Endothelial cell of umbilical vein (primary cell): ENCODE measurements at regions not wholly inside any gene's neighbourhood (a gene's known extent, or its start where the extent isn't known, plus 50 kb on each side); places are given as distances from the start of the nearest gene placed in this dataset.

Experiments used
- BruUV-seq: library from RNA; stranded (reverse); fragments of 400-500 nt; replicated peaks from 2 replicates; lab custom pipeline; 2021; lab: Mats Ljungman, UMichigan
- CTCF ChIA-PET: fragments of 300-600, 350-600 bp; sonication (Branson Sonifier 250); formaldehyde crosslinking; loops from one replicate; lab custom pipeline; 2021; ENCODE audit warnings: antibody characterized with exemption, inconsistent platforms; lab: Charles Lee
- POLR2A ChIA-PET: fragments of 300-600, 350-600 bp; sonication (Branson Sonifier 250); formaldehyde crosslinking; loops from one replicate; lab custom pipeline; 2021; ENCODE audit warnings: antibody characterized with exemption, inconsistent platforms; lab: Charles Lee
- DNase-seq: peaks from one replicate; pipeline ENCODE4 v3.0.0-alpha.2; 2011; ENCODE audit warnings: low read depth, low spot score
- FAIRE-seq: peaks from 2 replicates; lab custom pipeline; 2011; peaks lifted over from hg19 to GRCh38; lab: Jason Lieb, UNC
- H2AFZ ChIP-seq: 2 replicates; pipeline ENCODE4 v1.6.0; 2012; ENCODE audit warnings: low read depth, low read length, control low read depth, inconsistent platforms
- H3K27ac ChIP-seq: 2 replicates; pipeline ENCODE4 v1.5.1; 2011; ENCODE audit warnings: low read depth, mild to moderate bottlenecking, control low read depth, low read length, moderate library complexity; ENCODE audit not compliant: insufficient read depth
- H3K27me3 ChIP-seq, 2 experiments: 2 replicates each; pipeline versions ENCODE4 v1.6.0 to v1.6.1; 2011; ENCODE audit warnings: low read length in 2 of 2, mixed read lengths in 1 of 2; ENCODE audit not compliant: control insufficient read depth in 2 of 2, insufficient read depth in 2 of 2
- H3K36me3 ChIP-seq, 2 experiments: 2 replicates in 1 of 2; 3 replicates in 1 of 2; pipeline ENCODE4 v1.5.1; 2011; ENCODE audit warnings: low read length in 2 of 2, mild to moderate bottlenecking in 1 of 2, moderate library complexity in 1 of 2; ENCODE audit not compliant: control insufficient read depth in 2 of 2, insufficient read depth in 2 of 2; ENCODE audit errors: extremely low read depth in 1 of 2
- H3K4me1 ChIP-seq: 3 replicates; pipeline ENCODE4 v1.5.1; 2011; ENCODE audit warnings: mild to moderate bottlenecking, low read length; ENCODE audit not compliant: control insufficient read depth, insufficient read depth; ENCODE audit errors: extremely low read depth
- H3K4me2 ChIP-seq: 2 replicates; pipeline ENCODE4 v1.6.1; 2011; ENCODE audit warnings: low read length, control low read depth, mixed read lengths; ENCODE audit not compliant: insufficient read depth
- H3K4me3 ChIP-seq, 3 experiments: fragments of 200-600 bp in 1 of 3; sonication (generic), shearing (Covaris generic) in 1 of 3; replicated peaks in 1 of 3; 2 replicates each; pipeline ENCODE4 v1.5.1; 2011 to 2016; ENCODE audit warnings: control low read depth in 3 of 3, low read length in 3 of 3, mild to moderate bottlenecking in 2 of 3, inconsistent platforms in 1 of 3, low read depth in 1 of 3, moderate library complexity in 1 of 3; ENCODE audit not compliant: insufficient read depth in 1 of 3
- H3K79me2 ChIP-seq: 2 replicates; pipeline ENCODE4 v1.6.0; 2012; ENCODE audit warnings: low read length, inconsistent platforms; ENCODE audit not compliant: control insufficient read depth, insufficient read depth
- H3K9ac ChIP-seq: replicated peaks from 2 replicates; pipeline ENCODE3; 2011; ENCODE audit warnings: low read length, control low read depth; ENCODE audit not compliant: insufficient read depth; ENCODE audit errors: extremely low read depth
- H3K9me1 ChIP-seq: replicated peaks from 3 replicates; pipeline ENCODE4 v1.6.0; 2011; ENCODE audit warnings: mild to moderate bottlenecking, low read length; ENCODE audit not compliant: control insufficient read depth, insufficient read depth; ENCODE audit errors: extremely low read depth
- H3K9me3 ChIP-seq: replicated peaks from 2 replicates; pipeline ENCODE4 v1.5.1; 2012; ENCODE audit warnings: low read length, inconsistent platforms; ENCODE audit not compliant: control insufficient read depth, insufficient read depth
- H4K20me1 ChIP-seq: replicated peaks from 2 replicates; pipeline ENCODE3; 2011; ENCODE audit warnings: mild to moderate bottlenecking, low read length; ENCODE audit not compliant: control insufficient read depth, insufficient read depth; ENCODE audit errors: extremely low read depth
- CTCF ChIP-seq, 2 donors: IDR thresholded peaks; 1 replicate in 1 of 2; 2 replicates in 1 of 2; pipeline ENCODE4 v1.5.1; 2011; ENCODE audit warnings: low read length in 2 of 2, mild to moderate bottlenecking in 2 of 2, moderate library complexity in 2 of 2, control low read depth in 1 of 2, inconsistent platforms in 1 of 2, low read depth in 1 of 2; ENCODE audit not compliant: insufficient read depth in 1 of 2; ENCODE audit errors: extremely low read depth in 1 of 2
- EZH2 ChIP-seq: IDR thresholded peaks from 2 replicates; pipeline ENCODE4 v1.6.1; 2012; ENCODE audit warnings: borderline replicate concordance, low read depth, mild to moderate bottlenecking, moderate library complexity, low read length, inconsistent platforms; ENCODE audit not compliant: severe bottlenecking
- FOS ChIP-seq: IDR thresholded peaks from 2 replicates; pipeline ENCODE4 v1.6.1; 2011; ENCODE audit warnings: mild to moderate bottlenecking, low read length, moderate library complexity, borderline replicate concordance; ENCODE audit not compliant: insufficient read depth
- GATA2 ChIP-seq: IDR thresholded peaks from 2 replicates; pipeline ENCODE4 v1.7.0; 2011; ENCODE audit warnings: low read depth, mild to moderate bottlenecking, moderate library complexity, mixed read lengths, low read length; ENCODE audit not compliant: insufficient read length, insufficient read depth
- JUN ChIP-seq: IDR thresholded peaks from 2 replicates; pipeline ENCODE4 v1.6.1; 2011; ENCODE audit warnings: borderline replicate concordance, low read depth; ENCODE audit not compliant: insufficient read length, insufficient read depth
- MAX ChIP-seq: IDR thresholded peaks from 2 replicates; pipeline ENCODE4 v1.6.1; 2011; ENCODE audit not compliant: insufficient read depth, insufficient read length
- MYC ChIP-seq: IDR thresholded peaks from one replicate; pipeline ENCODE4 v1.6.1; 2011; ENCODE audit warnings: mild to moderate bottlenecking, low read depth, low read length
- POLR2A ChIP-seq: IDR thresholded peaks from 2 replicates; pipeline ENCODE4 v1.6.1; 2012; ENCODE audit warnings: low read depth, mild to moderate bottlenecking, control low read depth, low read length
- POLR2AphosphoS5 ChIP-seq: IDR thresholded peaks from 2 replicates; pipeline ENCODE4 v1.6.1; 2012; ENCODE audit warnings: low read depth, mild to moderate bottlenecking, control low read depth, low read length, moderate library complexity; ENCODE audit not compliant: insufficient read depth
- dilution Hi-C: fragments of 300-500 bp; cut with MboI; formaldehyde crosslinking; loops from one replicate; pipeline ENCODE4 v1.15.0; 2019; ENCODE audit warnings: low sequenced_read_pairs; ENCODE audit not compliant: extremely low pct_ligation_motif_present
- intact Hi-C: fragments of 100-400 bp; cut with micrococcal nuclease; formaldehyde crosslinking; loops from one replicate; pipeline ENCODE4 v1.10.0; 2022

GRCh38 chr12:62075870-62076269 lies 184.3 kb upstream of the USP15 start:
- Histone ChIP-seq H3K27me3 (no peaks in the 10 kb centered on the region), H2AFZ (no peak overlapping the region), H3K36me3 (no peaks in the 10 kb centered on the region), H3K9ac (no peak overlapping the region), H3K9me3 (no peaks in the 10 kb centered on the region), H3K79me2 (no peaks in the 10 kb centered on the region), H3K9me1 (peaks cover 4% of the 10 kb centered on the region), H4K20me1 (no peaks in the 10 kb centered on the region), H3K4me2 (no peak overlapping the region), H3K4me1 (no peaks in the 10 kb centered on the region), H3K27ac (no peak overlapping the region), H3K4me3 (no peak overlapping the region)
- CTCF ChIA-PET, result interaction anchor here (1.0 kb wide), 1 partner anchor 23 kb away, joined by 4 read pairs; no protein-coding TSS in a partner anchor
- POLR2A ChIA-PET, result no interaction called here
- dilution Hi-C loops, result no loop called here
- FAIRE-seq (no peak), DNase-seq (no peak)
- BruUV-seq, result no TSS peak
- intact Hi-C loops, result no loop called here
- no peak for TF ChIP-seq MAX
- no peak for TF ChIP-seq FOS
- no peak for TF ChIP-seq EZH2
- TF ChIP-seq JUN, result no peak
- no peak for TF ChIP-seq MYC
- TF ChIP-seq GATA2, result no peak
- no peak for TF ChIP-seq POLR2A
- TF ChIP-seq CTCF (IDR thresholded peaks at IDR 0.05; ENCODE audit: extremely low read depth in 1 of 2, insufficient read depth in 1 of 2, low read depth in 1 of 2, low read length in 2 of 2), result no peak
- TF ChIP-seq POLR2AphosphoS5, result no peak
